OCI-LY3 (cell line): ENCODE measurements at regions not wholly inside any gene's neighbourhood (a gene's known extent, or its start where the extent isn't known, plus 50 kb on each side); places are given as distances from the start of the nearest gene placed in this dataset.

Source experiments
- H2AFZ ChIP-seq: fragments of 200-600, 300-600 bp; shearing (Covaris generic); 2 replicates; pipeline ENCODE4 v1.6.0; 2014; ENCODE audit warnings: antibody characterized with exemption, low read depth, low read length
- H3K27ac ChIP-seq: fragments of 200-600, 300-600 bp; sonication (generic); 2 replicates; pipeline ENCODE4 v1.5.1; 2014; ENCODE audit warnings: mild to moderate bottlenecking, low read length, moderate library complexity, mixed read lengths
- H3K27me3 ChIP-seq: fragments of 200-600, 300-600 bp; sonication (generic); 2 replicates; pipeline ENCODE4 v1.6.1; 2014; ENCODE audit warnings: low read depth, low read length, mixed read lengths
- H3K36me3 ChIP-seq: fragments of 200-600, 300-600 bp; sonication (generic); replicated peaks from 2 replicates; pipeline ENCODE3; 2014; ENCODE audit warnings: low read depth, low read length, mixed read lengths
- H3K4me1 ChIP-seq: fragments of 300-600, 200-600 bp; sonication (generic); 2 replicates; pipeline ENCODE4 v1.6.1; 2014; ENCODE audit warnings: low read length, mixed read lengths
- H3K4me2 ChIP-seq: fragments of 200-600, 300-600 bp; sonication (generic); 2 replicates; pipeline ENCODE4 v1.6.1; 2014; ENCODE audit warnings: low read length, mixed read lengths
- H3K4me3 ChIP-seq: fragments of 300-600, 200-600 bp; sonication (generic); 2 replicates; pipeline ENCODE4 v1.5.1; 2014; ENCODE audit warnings: antibody characterized with exemption, mild to moderate bottlenecking, low read length, moderate library complexity
- H3K79me2 ChIP-seq: fragments of 300-600, 200-600 bp; shearing (Covaris generic); 2 replicates; pipeline ENCODE4 v1.6.1; 2014; ENCODE audit warnings: mild to moderate bottlenecking, low read length, mixed read lengths
- H3K9ac ChIP-seq: fragments of 300-600, 200-600 bp; shearing (Covaris generic); 2 replicates; pipeline ENCODE4 v1.6.0; 2014; ENCODE audit warnings: mild to moderate bottlenecking, low read length, moderate library complexity
- H3K9me3 ChIP-seq: fragments of 200-600, 300-600 bp; shearing (Covaris generic); 2 replicates; pipeline ENCODE4 v1.6.1; 2014; ENCODE audit warnings: low read length, mixed read lengths; ENCODE audit not compliant: insufficient read depth
- H4K20me1 ChIP-seq: fragments of 200-600, 300-600 bp; sonication (generic); 2 replicates; pipeline ENCODE4 v1.6.1; 2016; ENCODE audit warnings: low read length, mixed read lengths; ENCODE audit not compliant: insufficient read depth
- CTCF ChIP-seq: fragments of 200-600, 300-600 bp; sonication (generic); IDR thresholded peaks from 2 replicates; pipeline ENCODE4 v1.5.1; 2014; ENCODE audit warnings: antibody characterized with exemption, low read length, low read depth
- EZH2phosphoT487 ChIP-seq: fragments of 200-600 bp; shearing (Covaris generic); IDR thresholded peaks from 2 replicates; pipeline ENCODE4 v1.6.1; 2018; ENCODE audit warnings: antibody characterized with exemption, mixed run types, low read depth

- Histone ChIP-seq H3K27me3 (no peaks in the 10 kb centered on the region), H3K9me3 (no peaks in the 10 kb centered on the region), H3K79me2 (no peaks in the 10 kb centered on the region), H3K4me3 (no peak overlapping the region), H3K36me3 (no peaks in the 10 kb centered on the region), H3K4me1 (no peaks in the 10 kb centered on the region), H2AFZ (no peak overlapping the region), H3K4me2 (no peak overlapping the region), H3K27ac (no peak overlapping the region), H3K9ac (no peak overlapping the region), H4K20me1 (no peaks in the 10 kb centered on the region)
- TF ChIP-seq EZH2phosphoT487: no peak
- TF ChIP-seq CTCF: no peak
Observed at GRCh38 chr2:56025469-56026193, 102.0 kb upstream of the EFEMP1 start.

- no peak overlapping the region for H3K9ac ChIP-seq
- H3K27ac ChIP-seq: no peak overlapping the region
- H2AFZ ChIP-seq: no peak overlapping the region
- no peaks in the 10 kb centered on the region for H3K27me3 ChIP-seq
- H4K20me1 ChIP-seq: no peaks in the 10 kb centered on the region
- H3K9me3 ChIP-seq: no peaks in the 10 kb centered on the region
- H3K79me2 ChIP-seq: no peaks in the 10 kb centered on the region
- H3K4me2 ChIP-seq: no peak overlapping the region
- H3K4me3 ChIP-seq: no peak overlapping the region
- H3K4me1 ChIP-seq: no peaks in the 10 kb centered on the region
- TF ChIP-seq EZH2phosphoT487: no peak
- TF ChIP-seq CTCF: no peak
- H3K36me3 ChIP-seq: no peaks in the 10 kb centered on the region
Observed at GRCh38 chr2:56026828-56027227, 103.2 kb upstream of the EFEMP1 start.

GRCh38 chr2:56030062-56030461 is 106.5 kb upstream of the EFEMP1 start:
- Histone ChIP-seq H3K9me3 (no peaks in the 10 kb centered on the region), H3K4me3 (no peak overlapping the region), H3K79me2 (no peaks in the 10 kb centered on the region), H3K9ac (no peak overlapping the region), H3K27me3 (no peaks in the 10 kb centered on the region), H3K4me1 (no peaks in the 10 kb centered on the region), H2AFZ (no peak overlapping the region), H4K20me1 (no peaks in the 10 kb centered on the region), H3K36me3 (no peaks in the 10 kb centered on the region), H3K4me2 (no peak overlapping the region), H3K27ac (no peak overlapping the region)
- TF ChIP-seq EZH2phosphoT487 (no peak), CTCF (no peak)

- Histone ChIP-seq H3K4me2 (no peak overlapping the region), H3K9ac (no peak overlapping the region), H3K79me2 (no peaks in the 10 kb centered on the region), H3K4me3 (no peak overlapping the region), H4K20me1 (no peaks in the 10 kb centered on the region), H3K27me3 (no peaks in the 10 kb centered on the region), H3K9me3 (no peaks in the 10 kb centered on the region), H3K36me3 (no peaks in the 10 kb centered on the region), H2AFZ (no peak overlapping the region), H3K27ac (no peak overlapping the region), H3K4me1 (no peaks in the 10 kb centered on the region)
- no peak for TF ChIP-seq EZH2phosphoT487
- no peak for TF ChIP-seq CTCF
Observed at GRCh38 chr2:56030901-56031300, 107.3 kb upstream of the EFEMP1 start.
